ENCODE measurements at regions not wholly inside any gene's neighbourhood (a gene's known extent, or its start where the extent isn't known, plus 50 kb on each side); places are given as distances from the start of the nearest gene placed in this dataset.

DNA sequence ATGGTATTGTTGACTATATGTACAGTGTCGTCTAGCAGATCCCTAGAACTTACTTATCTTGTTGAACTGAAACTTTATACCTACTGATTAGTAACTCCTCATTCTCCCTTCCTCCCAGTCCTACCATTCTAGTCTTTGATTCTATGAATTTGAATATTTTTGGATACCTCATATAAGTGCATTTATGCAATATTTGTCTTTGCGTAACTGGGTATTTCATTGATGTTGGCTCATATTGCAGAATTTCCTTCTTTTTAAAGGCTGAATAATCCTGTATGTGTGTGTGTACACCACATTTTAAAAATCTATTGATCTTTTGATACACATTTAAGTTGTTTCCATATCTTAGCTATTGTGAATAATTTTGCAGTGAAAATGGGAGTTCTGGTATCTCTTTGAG lies 119.9 kb downstream of the SOX4 start:
- DNase-seq (no peak), ATAC-seq (ENCODE audit: low read depth) (no peak)
- TF ChIP-seq, protein P1, sequence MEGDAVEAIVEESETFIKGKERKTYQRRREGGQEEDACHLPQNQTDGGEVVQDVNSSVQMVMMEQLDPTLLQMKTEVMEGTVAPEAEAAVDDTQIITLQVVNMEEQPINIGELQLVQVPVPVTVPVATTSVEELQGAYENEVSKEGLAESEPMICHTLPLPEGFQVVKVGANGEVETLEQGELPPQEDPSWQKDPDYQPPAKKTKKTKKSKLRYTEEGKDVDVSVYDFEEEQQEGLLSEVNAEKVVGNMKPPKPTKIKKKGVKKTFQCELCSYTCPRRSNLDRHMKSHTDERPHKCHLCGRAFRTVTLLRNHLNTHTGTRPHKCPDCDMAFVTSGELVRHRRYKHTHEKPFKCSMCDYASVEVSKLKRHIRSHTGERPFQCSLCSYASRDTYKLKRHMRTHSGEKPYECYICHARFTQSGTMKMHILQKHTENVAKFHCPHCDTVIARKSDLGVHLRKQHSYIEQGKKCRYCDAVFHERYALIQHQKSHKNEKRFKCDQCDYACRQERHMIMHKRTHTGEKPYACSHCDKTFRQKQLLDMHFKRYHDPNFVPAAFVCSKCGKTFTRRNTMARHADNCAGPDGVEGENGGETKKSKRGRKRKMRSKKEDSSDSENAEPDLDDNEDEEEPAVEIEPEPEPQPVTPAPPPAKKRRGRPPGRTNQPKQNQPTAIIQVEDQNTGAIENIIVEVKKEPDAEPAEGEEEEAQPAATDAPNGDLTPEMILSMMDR (IDR thresholded peaks at IDR 0.05): no peak
- ChIA-PET CTCF (no interaction called here), POLR2A (no interaction called here)
- intact Hi-C loops (cut with micrococcal nuclease): no loop called here
- peaks cover 9% of the 10 kb centered on the region for H3K27me3 Mint-ChIP-seq
- H3K36me3 Mint-ChIP-seq (ENCODE audit: low read depth): no peaks in the 10 kb centered on the region
- no peaks in the 10 kb centered on the region for H3K9me3 Mint-ChIP-seq
- H3K4me1 Mint-ChIP-seq: no peaks in the 10 kb centered on the region
- H3K27ac Mint-ChIP-seq: no peak overlapping the region
- H3K4me3 Mint-ChIP-seq: no peak overlapping the region

DNA sequence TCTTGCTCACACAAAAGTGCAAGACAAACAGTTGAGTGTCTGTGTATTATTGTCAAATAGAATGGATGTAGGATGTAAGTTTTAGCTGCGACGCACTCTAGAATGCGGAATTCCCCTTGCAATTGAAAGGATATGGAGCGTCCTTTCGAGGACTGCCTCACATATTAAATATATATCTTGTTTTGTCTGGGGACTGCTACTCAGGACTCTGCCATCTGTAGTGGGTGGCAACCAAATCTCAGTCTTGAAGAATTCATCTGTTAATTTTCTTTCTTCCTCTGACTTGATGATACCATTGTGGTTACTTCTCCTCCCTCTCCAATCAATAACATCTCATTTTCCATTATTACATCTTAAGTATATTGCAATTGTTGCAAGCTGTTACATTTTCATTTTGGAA lies 121.6 kb downstream of the SOX4 start:
- Mint-ChIP-seq H3K4me1 (no peaks in the 10 kb centered on the region), H3K27ac (no peak overlapping the region), H3K4me3 (no peak overlapping the region), H3K27me3 (peaks cover 8% of the 10 kb centered on the region), H3K9me3 (peaks cover 3% of the 10 kb centered on the region), H3K36me3 (ENCODE audit: low read depth) (no peaks in the 10 kb centered on the region)
- DNase-seq: no peak
- no peak for ATAC-seq (ENCODE audit: low read depth)
- TF ChIP-seq, protein P1 (IDR thresholded peaks at IDR 0.05): no peak
- intact Hi-C loops (cut with micrococcal nuclease): no loop called here
- CTCF ChIA-PET: no interaction called here
- POLR2A ChIA-PET: no interaction called here

DNA sequence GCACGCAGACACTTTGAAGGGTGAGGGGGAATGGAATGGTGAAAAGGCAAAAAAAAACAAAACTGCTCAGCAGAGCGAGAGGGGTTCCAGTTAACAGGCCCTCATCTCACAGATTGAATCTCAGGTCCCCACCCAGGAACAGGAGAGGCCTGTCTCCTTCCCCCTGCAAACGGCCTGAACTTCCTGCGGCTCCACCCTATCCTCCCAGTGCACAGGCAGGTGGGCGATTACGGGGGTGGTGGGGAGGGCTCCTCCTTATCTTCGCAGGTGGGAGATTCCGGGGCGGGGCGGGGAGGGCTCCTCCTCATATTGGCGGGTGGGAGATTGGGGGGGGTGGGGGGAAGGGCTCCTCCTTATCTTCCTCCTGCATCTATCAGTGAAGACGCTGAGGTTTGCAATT lies 129.0 kb downstream of the SOX4 start:
- Mint-ChIP-seq H3K27ac (no peak overlapping the region), H3K27me3 (no peaks in the 10 kb centered on the region)
- no peak for DNase-seq

DNA sequence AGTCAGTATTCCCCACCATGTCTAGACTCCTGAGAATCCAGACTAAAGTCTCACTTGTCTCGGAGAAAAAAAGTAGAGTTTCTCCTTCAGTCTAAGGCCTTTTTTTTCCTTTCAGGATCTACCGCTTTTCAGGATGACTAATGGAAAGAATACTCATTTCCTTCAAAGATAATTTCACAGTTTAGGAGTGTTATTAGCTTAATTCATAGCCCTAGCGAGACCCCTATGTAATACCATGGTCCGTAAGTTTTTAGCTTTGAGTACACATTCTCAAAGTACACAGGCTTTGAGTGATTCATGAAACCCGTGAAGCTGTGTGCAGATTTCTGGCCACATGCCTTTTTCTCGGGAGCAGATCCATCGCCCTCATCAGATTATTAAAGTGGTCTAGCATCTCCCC lies 133.1 kb downstream of the SOX4 start:
- ChIA-PET POLR2A (no interaction called here), CTCF (no interaction called here)
- DNase-seq: no peak
- intact Hi-C loops (cut with micrococcal nuclease): no loop called here
- no peak for ATAC-seq (ENCODE audit: low read depth)
- Mint-ChIP-seq H3K27me3 (no peaks in the 10 kb centered on the region), H3K27ac (no peak overlapping the region), H3K9me3 (no peaks in the 10 kb centered on the region), H3K4me1 (no peaks in the 10 kb centered on the region), H3K4me3 (no peak overlapping the region), H3K36me3 (ENCODE audit: low read depth) (no peaks in the 10 kb centered on the region)
- TF ChIP-seq, protein P1 (IDR thresholded peaks at IDR 0.05): no peak

More for the DNA sequence above, 129.0 kb downstream of the SOX4 start:
- TF ChIP-seq, protein P1 (IDR thresholded peaks at IDR 0.05): no peak
- Mint-ChIP-seq H3K36me3 (ENCODE audit: low read depth) (no peaks in the 10 kb centered on the region), H3K4me3 (no peak overlapping the region), H3K4me1 (no peaks in the 10 kb centered on the region), H3K9me3 (peaks cover 3% of the 10 kb centered on the region)
- intact Hi-C loops (cut with micrococcal nuclease): no loop called here
- ChIA-PET CTCF (no interaction called here), POLR2A (no interaction called here)
- ATAC-seq (ENCODE audit: low read depth): no peak

DNA sequence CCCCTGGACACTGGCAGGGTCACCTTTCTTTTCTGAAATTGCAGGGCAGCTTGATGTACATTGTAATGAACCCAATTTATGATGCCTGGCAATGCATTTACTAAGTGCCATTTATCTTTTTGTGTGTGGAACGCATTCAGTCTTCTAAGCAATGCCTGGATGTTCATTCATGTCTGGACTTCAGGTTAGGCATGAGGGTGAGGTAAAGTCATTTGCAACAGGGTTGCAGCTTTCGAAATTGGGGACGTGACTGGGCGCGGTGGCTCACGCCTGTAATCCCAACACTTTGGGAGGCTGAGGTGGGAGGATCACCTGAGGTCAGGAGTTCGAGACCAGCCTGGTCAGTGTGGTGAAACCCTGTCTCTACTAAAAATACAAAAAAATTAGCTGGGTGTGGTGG lies 134.6 kb downstream of the SOX4 start:
- intact Hi-C loops (cut with micrococcal nuclease): no loop called here
- Mint-ChIP-seq H3K9me3 (no peaks in the 10 kb centered on the region), H3K36me3 (ENCODE audit: low read depth) (no peaks in the 10 kb centered on the region), H3K4me3 (no peak overlapping the region), H3K4me1 (no peaks in the 10 kb centered on the region), H3K27ac (no peak overlapping the region), H3K27me3 (no peaks in the 10 kb centered on the region)
- no peak for ATAC-seq (ENCODE audit: low read depth)
- TF ChIP-seq, protein P1 (IDR thresholded peaks at IDR 0.05): no peak
- ChIA-PET POLR2A (no interaction called here), CTCF (no interaction called here)
- DNase-seq: no peak

All from activated B cell treated with CpG ODN at 0.5 μM for 24 hours (primary cell).